HEK293 (cell line): ENCODE measurements at regions not wholly inside any gene's neighbourhood (a gene's known extent, or its start where the extent isn't known, plus 50 kb on each side); places are given as distances from the start of the nearest gene placed in this dataset.

Source experiments
- EGR2 ChIP-seq: fragments of 450-650 bp; formaldehyde crosslinking; IDR thresholded peaks from 2 replicates; pipeline ENCODE4 v1.5.1; 2016; ENCODE audit warnings: low read depth, missing biosample characterization, missing genetic modification characterization
- GLI2 ChIP-seq: fragments of 450-650 bp; formaldehyde crosslinking; IDR thresholded peaks from 2 replicates; pipeline ENCODE4; 2017; ENCODE audit warnings: missing biosample characterization, missing genetic modification characterization, low read depth, borderline replicate concordance
- HIC1 ChIP-seq: fragments of 450-650 bp; formaldehyde crosslinking; IDR thresholded peaks from 2 replicates; pipeline ENCODE4 v1.5.1; 2016; ENCODE audit warnings: missing biosample characterization, missing genetic modification characterization
- PRDM1 ChIP-seq: fragments of 450-650 bp; formaldehyde crosslinking; IDR thresholded peaks from 2 replicates; pipeline ENCODE4; 2016; ENCODE audit warnings: missing biosample characterization, missing genetic modification characterization
- PRDM4 ChIP-seq: fragments of 450-650 bp; formaldehyde crosslinking; IDR thresholded peaks from 2 replicates; pipeline ENCODE4 v1.5.1; 2017; ENCODE audit warnings: missing biosample characterization, missing genetic modification characterization
- TCF7L2 ChIP-seq: IDR thresholded peaks from 2 replicates; pipeline ENCODE4 v1.6.1; 2011; ENCODE audit warnings: low read depth, mild to moderate bottlenecking, inconsistent platforms, low read length, moderate library complexity, borderline replicate concordance
- ZBTB17 ChIP-seq: fragments of 450-650 bp; formaldehyde crosslinking; IDR thresholded peaks from 2 replicates; pipeline ENCODE4 v1.5.1; 2016; ENCODE audit warnings: missing biosample characterization, missing genetic modification characterization
- ZFP69B ChIP-seq: fragments of 450-650 bp; formaldehyde crosslinking; IDR thresholded peaks from 2 replicates; pipeline ENCODE4 v1.5.1; 2016; ENCODE audit warnings: missing biosample characterization, missing genetic modification characterization
- ZNF175 ChIP-seq: fragments of 450-650 bp; formaldehyde crosslinking; IDR thresholded peaks from 2 replicates; pipeline ENCODE4 v1.5.1; 2016; ENCODE audit warnings: missing biosample characterization, missing genetic modification characterization
- ZNF2 ChIP-seq: fragments of 450-650 bp; formaldehyde crosslinking; IDR thresholded peaks from 2 replicates; pipeline ENCODE4 v1.5.1; 2016; ENCODE audit warnings: missing biosample characterization, missing genetic modification characterization
- ZNF266 ChIP-seq: fragments of 450-650 bp; formaldehyde crosslinking; IDR thresholded peaks from 2 replicates; pipeline ENCODE4 v1.5.1; 2016; ENCODE audit warnings: missing biosample characterization, missing genetic modification characterization, low read depth
- ZNF426 ChIP-seq: fragments of 450-650 bp; formaldehyde crosslinking; IDR thresholded peaks from 2 replicates; pipeline ENCODE4 v1.5.1; 2017; ENCODE audit warnings: missing biosample characterization, missing genetic modification characterization, mild to moderate bottlenecking, inconsistent platforms, moderate library complexity
- ZNF560 ChIP-seq: fragments of 450-650 bp; formaldehyde crosslinking; IDR thresholded peaks from 2 replicates; pipeline ENCODE4 v1.5.1; 2017; ENCODE audit warnings: missing biosample characterization, missing genetic modification characterization, borderline replicate concordance
- ZNF645 ChIP-seq: fragments of 450-650 bp; formaldehyde crosslinking; IDR thresholded peaks from 2 replicates; pipeline ENCODE4; 2016; ENCODE audit warnings: missing biosample characterization, missing genetic modification characterization
- ZNF76 ChIP-seq: fragments of 450-650 bp; formaldehyde crosslinking; IDR thresholded peaks from 2 replicates; pipeline ENCODE4; 2016; ENCODE audit warnings: low read depth, missing biosample characterization, missing genetic modification characterization, borderline replicate concordance
- ZNF777 ChIP-seq: fragments of 450-650 bp; formaldehyde crosslinking; IDR thresholded peaks from 2 replicates; pipeline ENCODE4 v1.5.1; 2017; ENCODE audit warnings: missing biosample characterization, missing genetic modification characterization, borderline replicate concordance
- ZNF785 ChIP-seq: fragments of 450-650 bp; formaldehyde crosslinking; IDR thresholded peaks from 2 replicates; pipeline ENCODE4 v1.5.1; 2016; ENCODE audit warnings: missing biosample characterization, missing genetic modification characterization
- ZNF792 ChIP-seq: fragments of 450-650 bp; formaldehyde crosslinking; IDR thresholded peaks from 2 replicates; pipeline ENCODE4 v1.5.1; 2016; ENCODE audit warnings: missing biosample characterization, missing genetic modification characterization
- ZSCAN30 ChIP-seq: fragments of 450-650 bp; IDR thresholded peaks from 2 replicates; pipeline ENCODE4 v1.5.1; 2018; ENCODE audit warnings: missing biosample characterization, mild to moderate bottlenecking, missing genetic modification characterization, moderate library complexity
- ZXDB ChIP-seq: fragments of 450-650 bp; formaldehyde crosslinking; IDR thresholded peaks from 2 replicates; pipeline ENCODE4 v1.5.1; 2016; ENCODE audit warnings: missing biosample characterization, missing genetic modification characterization
- TF ChIP-seq, protein P1 (sequence below): fragments of 450-650 bp; formaldehyde crosslinking; conservative IDR thresholded peaks from 2 replicates; pipeline ENCODE4 v1.5.1; 2016; ENCODE audit warnings: low read depth, missing biosample characterization, missing genetic modification characterization
- TF ChIP-seq, protein P2 (sequence below): fragments of 450-650 bp; formaldehyde crosslinking; IDR thresholded peaks from 2 replicates; pipeline ENCODE4 v1.5.1; 2016; ENCODE audit warnings: missing biosample characterization, missing genetic modification characterization
- TF ChIP-seq, protein P3 (sequence below): fragments of 450-650 bp; formaldehyde crosslinking; IDR thresholded peaks from 2 replicates; pipeline ENCODE4 v1.5.0; 2017; ENCODE audit warnings: missing biosample characterization, missing genetic modification characterization, borderline replicate concordance

DNA sequence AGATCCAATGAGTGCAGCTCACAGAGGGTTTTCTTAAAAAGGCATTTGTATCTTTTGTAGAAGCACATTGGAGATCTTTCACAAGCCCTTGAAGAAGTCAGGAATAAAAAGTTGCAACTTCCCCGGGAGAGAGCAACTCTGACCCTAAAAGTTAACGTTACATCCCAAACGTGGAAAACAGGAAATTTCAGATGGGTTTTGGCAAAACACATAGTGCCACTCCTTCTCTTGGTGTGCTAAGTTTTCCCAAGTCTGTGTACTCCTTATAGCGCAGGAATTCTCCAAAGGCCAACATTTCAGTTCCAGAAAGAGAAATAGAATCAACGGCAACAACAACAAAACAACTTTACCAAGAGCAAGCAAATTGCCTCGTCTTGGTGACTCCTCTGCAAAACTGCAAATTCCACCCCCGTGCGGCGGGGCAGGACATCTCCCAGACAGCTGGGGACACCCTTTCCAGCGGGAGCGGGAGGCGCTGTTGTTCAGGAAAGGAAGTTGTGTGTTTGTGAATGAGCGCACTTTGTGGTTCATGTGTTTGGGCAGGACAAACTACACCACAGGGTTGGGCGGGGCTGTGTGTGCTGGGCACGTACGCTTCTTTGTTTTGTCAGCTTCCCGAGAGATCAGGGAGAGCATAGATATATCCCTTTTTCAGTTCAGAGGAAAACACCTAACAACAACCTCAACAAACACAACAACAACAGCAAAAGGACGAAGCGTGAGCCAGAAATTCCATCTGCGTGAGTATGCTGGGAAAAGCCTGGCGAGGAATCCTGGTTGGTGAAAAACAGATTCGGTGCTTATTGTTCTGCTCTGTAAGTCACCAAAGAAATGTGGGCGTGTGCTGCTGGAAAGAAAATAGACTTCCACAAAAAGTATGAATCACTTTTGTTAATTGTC, 294.7 kb upstream of the PITRM1 start (continued):
- no peak for TF ChIP-seq ZNF645
- no peak for TF ChIP-seq ZNF426 (tag by site-specific recombination)
- TF ChIP-seq, protein P1, sequence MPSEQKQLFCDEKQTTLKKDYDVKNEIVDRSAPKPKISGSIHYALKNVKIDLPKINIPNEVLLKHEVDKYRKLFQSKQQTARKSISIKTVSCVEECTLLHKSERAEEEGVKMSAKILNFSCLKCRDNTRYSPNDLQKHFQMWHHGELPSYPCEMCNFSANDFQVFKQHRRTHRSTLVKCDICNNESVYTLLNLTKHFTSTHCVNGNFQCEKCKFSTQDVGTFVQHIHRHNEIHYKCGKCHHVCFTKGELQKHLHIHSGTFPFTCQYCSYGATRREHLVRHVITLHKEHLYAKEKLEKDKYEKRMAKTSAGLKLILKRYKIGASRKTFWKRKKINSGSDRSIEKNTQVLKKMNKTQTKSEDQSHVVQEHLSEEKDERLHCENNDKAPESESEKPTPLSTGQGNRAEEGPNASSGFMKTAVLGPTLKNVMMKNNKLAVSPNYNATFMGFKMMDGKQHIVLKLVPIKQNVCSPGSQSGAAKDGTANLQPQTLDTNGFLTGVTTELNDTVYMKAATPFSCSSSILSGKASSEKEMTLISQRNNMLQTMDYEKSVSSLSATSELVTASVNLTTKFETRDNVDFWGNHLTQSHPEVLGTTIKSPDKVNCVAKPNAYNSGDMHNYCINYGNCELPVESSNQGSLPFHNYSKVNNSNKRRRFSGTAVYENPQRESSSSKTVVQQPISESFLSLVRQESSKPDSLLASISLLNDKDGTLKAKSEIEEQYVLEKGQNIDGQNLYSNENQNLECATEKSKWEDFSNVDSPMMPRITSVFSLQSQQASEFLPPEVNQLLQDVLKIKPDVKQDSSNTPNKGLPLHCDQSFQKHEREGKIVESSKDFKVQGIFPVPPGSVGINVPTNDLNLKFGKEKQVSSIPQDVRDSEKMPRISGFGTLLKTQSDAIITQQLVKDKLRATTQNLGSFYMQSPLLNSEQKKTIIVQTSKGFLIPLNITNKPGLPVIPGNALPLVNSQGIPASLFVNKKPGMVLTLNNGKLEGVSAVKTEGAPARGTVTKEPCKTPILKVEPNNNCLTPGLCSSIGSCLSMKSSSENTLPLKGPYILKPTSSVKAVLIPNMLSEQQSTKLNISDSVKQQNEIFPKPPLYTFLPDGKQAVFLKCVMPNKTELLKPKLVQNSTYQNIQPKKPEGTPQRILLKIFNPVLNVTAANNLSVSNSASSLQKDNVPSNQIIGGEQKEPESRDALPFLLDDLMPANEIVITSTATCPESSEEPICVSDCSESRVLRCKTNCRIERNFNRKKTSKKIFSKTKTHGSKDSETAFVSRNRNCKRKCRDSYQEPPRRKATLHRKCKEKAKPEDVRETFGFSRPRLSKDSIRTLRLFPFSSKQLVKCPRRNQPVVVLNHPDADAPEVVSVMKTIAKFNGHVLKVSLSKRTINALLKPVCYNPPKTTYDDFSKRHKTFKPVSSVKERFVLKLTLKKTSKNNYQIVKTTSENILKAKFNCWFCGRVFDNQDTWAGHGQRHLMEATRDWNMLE (tag by site-specific recombination) = no peak
- TF ChIP-seq ZNF792 = no peak
- no peak for TF ChIP-seq ZNF266 (tag by site-specific recombination)
- no peak for TF ChIP-seq ZNF175 (tag by site-specific recombination)
- TF ChIP-seq TCF7L2 = no peak
- no peak for TF ChIP-seq ZNF785 (tag by site-specific recombination)
- no peak for TF ChIP-seq PRDM4 (tag by site-specific recombination)
- no peak for TF ChIP-seq EGR2 (tag by site-specific recombination)
- TF ChIP-seq, protein P2, sequence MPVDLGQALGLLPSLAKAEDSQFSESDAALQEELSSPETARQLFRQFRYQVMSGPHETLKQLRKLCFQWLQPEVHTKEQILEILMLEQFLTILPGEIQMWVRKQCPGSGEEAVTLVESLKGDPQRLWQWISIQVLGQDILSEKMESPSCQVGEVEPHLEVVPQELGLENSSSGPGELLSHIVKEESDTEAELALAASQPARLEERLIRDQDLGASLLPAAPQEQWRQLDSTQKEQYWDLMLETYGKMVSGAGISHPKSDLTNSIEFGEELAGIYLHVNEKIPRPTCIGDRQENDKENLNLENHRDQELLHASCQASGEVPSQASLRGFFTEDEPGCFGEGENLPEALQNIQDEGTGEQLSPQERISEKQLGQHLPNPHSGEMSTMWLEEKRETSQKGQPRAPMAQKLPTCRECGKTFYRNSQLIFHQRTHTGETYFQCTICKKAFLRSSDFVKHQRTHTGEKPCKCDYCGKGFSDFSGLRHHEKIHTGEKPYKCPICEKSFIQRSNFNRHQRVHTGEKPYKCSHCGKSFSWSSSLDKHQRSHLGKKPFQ (tag by site-specific recombination) = no peak
- TF ChIP-seq ZSCAN30 (tag by site-specific recombination) = no peak
- no peak for TF ChIP-seq ZFP69B
- TF ChIP-seq, protein P3, sequence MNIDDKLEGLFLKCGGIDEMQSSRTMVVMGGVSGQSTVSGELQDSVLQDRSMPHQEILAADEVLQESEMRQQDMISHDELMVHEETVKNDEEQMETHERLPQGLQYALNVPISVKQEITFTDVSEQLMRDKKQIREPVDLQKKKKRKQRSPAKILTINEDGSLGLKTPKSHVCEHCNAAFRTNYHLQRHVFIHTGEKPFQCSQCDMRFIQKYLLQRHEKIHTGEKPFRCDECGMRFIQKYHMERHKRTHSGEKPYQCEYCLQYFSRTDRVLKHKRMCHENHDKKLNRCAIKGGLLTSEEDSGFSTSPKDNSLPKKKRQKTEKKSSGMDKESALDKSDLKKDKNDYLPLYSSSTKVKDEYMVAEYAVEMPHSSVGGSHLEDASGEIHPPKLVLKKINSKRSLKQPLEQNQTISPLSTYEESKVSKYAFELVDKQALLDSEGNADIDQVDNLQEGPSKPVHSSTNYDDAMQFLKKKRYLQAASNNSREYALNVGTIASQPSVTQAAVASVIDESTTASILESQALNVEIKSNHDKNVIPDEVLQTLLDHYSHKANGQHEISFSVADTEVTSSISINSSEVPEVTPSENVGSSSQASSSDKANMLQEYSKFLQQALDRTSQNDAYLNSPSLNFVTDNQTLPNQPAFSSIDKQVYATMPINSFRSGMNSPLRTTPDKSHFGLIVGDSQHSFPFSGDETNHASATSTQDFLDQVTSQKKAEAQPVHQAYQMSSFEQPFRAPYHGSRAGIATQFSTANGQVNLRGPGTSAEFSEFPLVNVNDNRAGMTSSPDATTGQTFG (tag by site-specific recombination) = no peak
- TF ChIP-seq ZNF777 (tag by site-specific recombination) = no peak
- TF ChIP-seq ZBTB17 = peak; percentile 49
- TF ChIP-seq ZNF560 = no peak
- peak; percentile 96 for TF ChIP-seq ZNF2 (tag by site-specific recombination)
- peak; percentile 34; the same call in 1 of the 2 replicates for TF ChIP-seq HIC1 (tag by site-specific recombination)
- no peak for TF ChIP-seq PRDM1
- TF ChIP-seq ZXDB (tag by site-specific recombination) = 0 out of 2 replicates have a peak, but pooled peaks have one; percentile 20
- TF ChIP-seq ZNF76 = peak; percentile 30; the same call in 1 of the 2 replicates
- no peak for TF ChIP-seq GLI2 (tag by site-specific recombination)
